ENCODE measurements at regions not wholly inside any gene's neighbourhood (a gene's known extent, or its start where the extent isn't known, plus 50 kb on each side); places are given as distances from the start of the nearest gene placed in this dataset.
A peak's percentile ranks its signal among the peaks of the same experiment; 100 is the strongest.

GRCh38 chr4:185924458-185925044, 112.6 kb upstream of the SORBS2 start:
- DNase-seq (ENCODE audit: low read depth in 2 of 2): no peak

GRCh38 chr4:185925910-185926360, 113.9 kb upstream of the SORBS2 start:
- no peak for DNase-seq (ENCODE audit: low read depth in 2 of 2)

GRCh38 chr4:185931375-185931774, 119.4 kb upstream of the SORBS2 start:
- DNase-seq (ENCODE audit: low read depth in 2 of 2): no peak

GRCh38 chr4:185931986-185932385, 120.0 kb upstream of the SORBS2 start:
- no peak for DNase-seq (ENCODE audit: low read depth in 2 of 2)

DNA sequence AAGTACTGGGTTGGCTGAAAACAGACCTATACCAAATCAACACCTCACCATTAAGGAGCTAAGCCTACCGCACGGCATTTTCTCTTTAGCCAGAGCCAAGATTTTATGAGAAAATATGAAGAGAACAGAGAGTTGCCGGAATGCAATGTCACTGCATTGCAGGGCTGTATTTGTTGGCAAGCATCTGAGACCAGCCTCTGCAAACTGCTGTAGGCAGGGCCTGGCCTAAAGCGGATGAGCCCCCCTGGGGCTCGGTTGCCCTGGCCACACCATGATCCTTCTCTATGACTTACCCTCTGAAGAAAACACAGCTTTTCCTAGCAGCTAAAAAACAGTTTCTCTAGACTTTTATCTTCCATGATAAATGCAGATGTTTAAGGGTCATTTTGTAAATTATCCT, 120.5 kb upstream of the SORBS2 start:
- DNase-seq (ENCODE audit: low read depth in 2 of 2): no peak

DNA sequence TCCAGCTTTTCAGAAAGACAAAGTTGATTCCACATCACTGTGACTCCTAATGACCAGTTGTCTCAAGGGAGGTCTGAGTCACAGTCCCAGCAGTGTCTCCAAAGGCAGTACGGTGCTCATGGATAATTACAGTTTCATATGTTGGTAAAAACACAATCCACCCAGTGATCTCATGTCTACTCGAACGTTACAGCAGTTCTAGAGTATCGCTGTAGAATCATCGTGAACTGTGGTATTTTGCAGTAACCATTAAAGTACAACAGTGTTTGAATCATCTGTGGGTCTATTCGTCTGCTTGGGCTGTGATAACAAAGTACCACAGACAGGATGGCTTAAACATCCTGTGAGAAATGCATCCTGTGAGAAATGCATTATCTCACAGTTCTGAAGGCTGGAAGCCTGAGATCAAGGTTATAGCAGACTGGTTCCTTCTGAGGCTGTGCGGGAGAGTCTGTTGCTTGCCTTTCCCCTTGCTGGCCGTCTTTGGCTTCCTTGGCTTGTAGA, 121.1 kb upstream of the SORBS2 start:
- DNase-seq (ENCODE audit: low read depth in 2 of 2): peak; percentile 24 to 36

DNA sequence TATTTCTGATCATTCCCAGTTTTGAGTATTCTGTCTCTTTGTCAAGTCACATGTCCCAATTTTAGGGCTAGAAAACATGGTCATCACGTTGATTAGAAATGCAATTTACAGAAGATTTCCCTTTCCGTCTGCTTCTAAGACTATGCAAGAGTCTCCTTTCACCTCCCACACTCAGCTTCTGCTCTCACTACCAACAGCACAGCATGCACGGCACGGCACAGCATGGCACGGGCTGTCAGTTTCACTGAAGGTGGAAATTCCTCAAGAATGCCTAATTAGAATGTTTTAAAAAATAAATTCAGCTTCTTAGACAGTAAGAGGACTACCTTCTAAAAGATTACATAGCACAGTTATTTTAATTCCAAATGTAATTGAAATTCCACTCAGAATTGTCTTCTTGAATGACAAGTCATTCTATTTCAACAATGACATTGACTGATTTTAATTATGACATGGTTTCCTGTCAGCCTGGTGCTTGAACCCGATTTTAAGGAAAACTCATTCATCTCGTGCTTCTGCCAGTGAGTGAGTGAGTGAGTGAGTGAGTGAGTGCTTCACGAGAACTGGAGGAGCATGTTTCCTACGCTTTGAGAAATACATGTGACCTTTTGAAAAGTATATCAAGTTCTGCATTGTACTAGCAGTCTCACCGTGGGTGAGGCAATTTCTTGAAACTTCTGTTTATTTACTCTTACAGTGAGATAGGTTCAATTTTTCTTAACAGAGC, 124.8 kb upstream of the SORBS2 start:
- DNase-seq (ENCODE audit: low read depth in 2 of 2): no peak

DNA sequence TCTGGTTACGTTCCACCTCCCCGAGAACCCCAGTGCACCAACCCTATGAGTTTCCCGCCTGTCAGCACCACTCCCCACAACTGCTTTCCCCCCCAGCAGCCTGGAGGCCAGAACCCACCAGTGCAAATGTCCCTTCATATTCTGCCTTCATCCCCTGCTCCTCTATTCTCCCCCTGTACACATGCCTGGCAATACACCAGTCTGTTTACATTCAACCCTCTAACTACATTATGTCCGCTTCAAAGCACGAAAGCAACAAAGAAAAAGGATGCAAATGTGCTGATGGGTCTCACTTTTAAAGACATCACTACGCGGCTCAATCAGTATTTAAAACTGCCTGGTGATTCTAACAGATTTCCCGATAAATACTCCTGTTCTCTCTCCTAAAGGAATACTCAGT, 126.7 kb upstream of the SORBS2 start:
- no peak for DNase-seq (ENCODE audit: low read depth in 2 of 2)

DNA sequence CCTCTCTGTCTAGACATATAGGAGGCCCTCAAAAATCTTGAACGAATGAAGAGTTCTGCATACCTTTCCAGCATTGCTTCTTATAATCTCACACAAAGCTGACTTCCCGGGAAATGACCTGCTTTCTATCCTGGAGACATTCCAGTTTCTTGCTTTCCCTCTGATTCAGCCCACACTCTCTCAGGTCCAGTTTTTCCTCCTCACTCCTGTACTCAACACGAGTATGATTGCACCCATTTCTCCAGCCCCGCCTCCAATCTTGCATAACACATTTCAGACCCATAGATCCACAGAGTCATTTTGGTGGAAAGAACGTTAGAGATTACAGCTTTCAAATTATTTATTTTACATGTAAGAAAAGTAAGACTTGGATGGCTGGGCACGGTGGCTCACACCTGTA, 127.5 kb upstream of the TLR3 start:
- DNase-seq (ENCODE audit: low read depth in 2 of 2): no peak

GRCh38 chr4:185945252-185945651, 123.7 kb upstream of the TLR3 start:
- DNase-seq (ENCODE audit: low read depth in 2 of 2): no peak

- DNase-seq (ENCODE audit: low read depth in 2 of 2): no peak
These were observed 123.0 kb upstream of the TLR3 start for GRCh38 chr4:185945906-185946305.

- DNase-seq (ENCODE audit: low read depth in 2 of 2): peak; percentile 26 to 33
These were observed 118.1 kb upstream of the TLR3 start for GRCh38 chr4:185950891-185951290.

DNA sequence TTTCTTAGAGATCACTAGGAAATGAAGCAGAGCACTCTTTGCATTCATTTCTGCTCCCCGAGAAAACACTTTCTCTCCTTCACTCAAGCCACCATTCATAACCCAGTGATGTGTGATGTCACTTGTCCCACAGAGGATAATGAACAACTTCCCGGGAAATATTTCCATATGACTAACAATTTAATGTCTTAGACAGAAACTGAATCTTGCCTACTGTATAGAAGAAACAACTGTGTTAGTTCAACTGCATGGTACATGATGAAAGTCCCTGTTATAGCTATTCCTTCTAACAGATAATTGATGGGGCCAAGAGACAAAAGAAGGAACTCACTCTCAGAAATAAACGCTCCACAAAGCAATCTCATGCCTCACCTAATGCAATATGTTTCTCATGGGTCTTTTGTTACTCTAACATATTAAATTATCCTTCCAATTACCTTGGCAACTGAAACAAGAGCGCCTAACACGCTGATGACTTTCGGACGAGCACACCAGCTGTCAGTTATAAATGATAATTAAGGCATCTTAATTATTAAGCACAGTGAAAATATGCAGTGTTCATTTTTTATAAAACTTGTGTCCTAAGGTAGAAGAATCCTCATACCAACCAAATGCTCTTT, 113.7 kb upstream of the TLR3 start:
- DNase-seq (ENCODE audit: low read depth in 2 of 2): no peak

DNA sequence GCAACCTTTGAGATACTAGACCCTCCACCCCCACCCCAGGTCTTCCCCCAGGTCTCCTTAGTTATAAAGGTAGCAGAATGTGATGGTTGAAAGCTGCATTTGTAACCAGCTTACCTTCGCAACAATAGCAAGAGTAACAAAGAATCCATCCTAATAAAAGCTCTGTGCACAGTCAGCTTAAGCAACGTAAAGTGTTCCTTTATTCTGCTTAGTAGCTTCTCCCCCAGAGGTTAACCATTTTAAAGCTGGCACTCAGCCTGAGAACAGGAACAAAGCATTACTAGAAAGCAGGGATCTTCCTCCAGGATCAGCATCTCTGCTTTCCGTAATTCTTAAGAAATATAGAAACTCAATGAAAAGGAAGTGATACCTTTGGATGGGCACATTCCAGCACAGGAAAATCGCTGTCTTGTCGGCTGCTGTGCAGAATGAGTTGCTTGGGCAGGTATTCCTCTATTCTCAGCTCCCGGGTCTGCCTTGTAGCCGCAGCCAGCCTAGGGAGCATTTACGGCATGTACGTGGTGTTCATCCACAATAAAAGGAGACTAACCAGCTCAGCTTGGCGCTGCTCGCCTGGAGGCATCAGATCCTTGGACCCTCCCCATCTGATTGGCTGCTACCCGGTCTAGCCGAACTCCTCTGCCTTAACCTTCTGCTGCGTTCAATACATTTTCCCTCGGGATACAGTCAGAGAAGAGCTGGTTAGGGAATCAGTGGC, 113.0 kb upstream of the TLR3 start:
- no peak for DNase-seq (ENCODE audit: low read depth in 2 of 2)

DNA sequence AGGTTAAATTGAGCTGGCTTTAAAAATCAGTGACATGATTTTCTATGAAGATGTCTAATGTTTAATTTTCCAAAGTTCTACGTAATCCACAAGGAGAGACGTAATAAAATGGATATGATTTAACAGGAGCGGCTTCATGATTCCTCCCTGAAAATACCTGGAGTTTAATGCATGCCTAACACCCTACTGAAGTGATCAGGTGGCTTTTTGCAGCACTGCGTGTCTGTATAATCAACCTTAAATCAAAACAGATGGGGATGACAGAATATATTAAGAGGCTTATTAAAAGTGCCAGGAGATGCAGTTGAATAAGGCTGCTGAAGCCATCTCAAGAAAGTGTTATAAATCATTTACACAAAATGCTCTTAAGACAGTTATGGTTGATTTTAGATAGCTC, 112.4 kb upstream of the TLR3 start:
- no peak for DNase-seq (ENCODE audit: low read depth in 2 of 2)

GRCh38 chr4:185958094-185958747, 110.7 kb upstream of the TLR3 start:
- no peak for DNase-seq (ENCODE audit: low read depth in 2 of 2)

DNA sequence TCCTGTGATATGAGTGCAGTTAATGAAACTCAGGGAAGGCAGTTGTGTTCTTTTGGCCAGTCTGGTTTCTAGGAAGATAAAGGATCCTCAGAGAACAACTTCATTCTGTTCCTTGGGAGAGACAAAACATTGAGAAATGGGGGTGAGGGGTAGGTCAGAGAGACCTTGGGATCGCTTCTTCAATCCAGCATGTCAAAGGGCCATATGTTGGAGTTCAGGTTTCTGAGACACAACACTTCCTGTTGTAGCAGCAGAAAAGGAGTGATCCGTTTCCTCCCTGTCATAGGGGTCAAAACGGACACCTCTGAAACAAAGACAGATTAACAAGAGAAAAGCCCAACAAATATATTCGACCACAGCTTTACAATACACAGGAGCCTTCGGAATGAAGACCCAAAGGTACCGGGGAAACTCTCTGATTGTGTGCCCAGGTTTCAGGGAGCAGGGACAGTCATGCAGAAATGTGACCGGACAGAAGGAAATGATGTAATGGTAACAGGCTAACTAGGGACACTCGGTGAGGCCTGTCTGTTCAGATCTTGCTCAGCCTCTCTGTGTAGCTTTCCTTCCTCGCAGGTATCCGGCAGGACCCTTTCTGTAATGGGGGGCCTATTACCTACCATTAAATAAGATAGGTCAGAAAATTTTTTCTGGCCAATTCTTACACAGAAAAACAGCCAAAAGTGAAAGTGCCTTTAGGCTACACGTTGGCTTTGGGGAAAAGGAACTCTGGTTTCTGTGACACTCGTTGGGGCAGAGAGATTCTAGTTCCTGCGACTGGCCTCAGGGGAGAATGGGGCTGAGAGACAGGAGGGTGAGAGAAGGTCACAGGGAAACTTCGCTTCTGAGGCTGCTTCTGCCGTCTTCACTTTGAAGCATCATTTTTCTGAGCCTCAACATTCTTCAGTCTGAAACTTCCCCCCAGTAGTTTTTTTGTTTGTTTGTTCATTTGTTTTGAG, 103.3 kb upstream of the TLR3 start:
- DNase-seq (ENCODE audit: low read depth in 2 of 2): no peak

DNA sequence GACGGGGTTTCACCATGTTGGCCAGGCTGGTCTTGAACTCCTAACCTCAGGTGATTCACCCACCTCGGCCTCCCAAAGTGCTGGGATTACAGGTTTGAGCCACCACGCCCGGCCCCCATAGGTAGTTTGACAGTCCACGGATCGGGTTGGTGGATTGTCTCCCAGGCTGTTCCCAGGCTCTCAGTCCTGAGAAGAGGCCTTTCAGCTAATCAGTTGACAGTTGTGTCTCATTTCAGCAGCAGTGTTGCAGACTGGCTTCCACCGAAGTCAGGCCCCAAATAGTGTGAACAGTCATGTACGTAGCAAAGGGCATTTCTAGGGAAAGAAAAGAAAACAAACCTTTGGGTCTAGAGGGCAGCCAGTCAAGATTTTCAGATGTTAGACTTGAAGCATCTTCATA, 102.4 kb upstream of the TLR3 start:
- DNase-seq (ENCODE audit: low read depth in 2 of 2): no peak

- no peak for DNase-seq (ENCODE audit: low read depth in 2 of 2)
These were observed 101.8 kb upstream of the TLR3 start for GRCh38 chr4:185966997-185967775.

DNA sequence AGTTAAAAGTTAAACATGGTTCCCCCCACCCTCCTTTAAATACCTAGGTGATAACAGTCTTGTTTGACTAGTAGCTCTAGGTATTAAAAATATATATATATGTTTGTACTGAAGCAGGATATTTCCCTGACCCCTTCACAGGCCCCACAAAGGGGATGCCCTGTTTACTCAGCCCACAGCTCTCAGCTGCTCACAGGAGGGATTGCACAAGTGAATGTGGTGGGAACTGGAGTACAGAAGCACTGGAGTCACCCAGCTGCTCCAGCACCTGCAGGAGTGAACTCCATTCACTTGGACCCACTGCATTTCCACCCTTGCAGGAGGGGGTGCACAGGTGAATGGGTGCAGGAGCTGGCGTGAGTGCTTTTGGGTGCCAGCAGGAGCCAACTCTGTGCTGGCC, 99.3 kb upstream of the TLR3 start:
- DNase-seq (ENCODE audit: low read depth in 2 of 2): no peak
